HEK293 (cell line): ENCODE measurements at regions not wholly inside any gene's neighbourhood (a gene's known extent, or its start where the extent isn't known, plus 50 kb on each side); places are given as distances from the start of the nearest gene placed in this dataset.

Source experiments
- CTCF ChIA-PET: fragments of 350-600 bp; formaldehyde crosslinking; extraction: SDS; loops from one replicate; lab custom pipeline; 2021; ENCODE audit warnings: antibody characterized with exemption; lab: Yijun Ruan, JAX
- POLR2A ChIA-PET: fragments of 300-600 bp; formaldehyde crosslinking; extraction: SDS; loops from one replicate; lab custom pipeline; 2020; ENCODE audit warnings: antibody characterized with exemption, inconsistent platforms; lab: Yijun Ruan, JAX
- H3K27ac ChIP-seq: fragments of 200-500 bp; sonication (Bioruptor generic); 2 replicates; pipeline ENCODE4 v1.5.1; 2014; ENCODE audit warnings: low read depth, low read length, control low read depth, inconsistent platforms; ENCODE audit errors: extremely low read depth
- H3K36me3 ChIP-seq, 2 experiments: fragments of 200-500 bp in 1 of 2; sonication (Bioruptor generic) in 1 of 2; 1 replicate in 1 of 2; 2 replicates in 1 of 2; pipeline ENCODE4 v1.5.1; 2014 to 2017; ENCODE audit warnings: inconsistent platforms in 2 of 2, low read length in 2 of 2; ENCODE audit not compliant: control insufficient read depth in 2 of 2, insufficient read depth in 1 of 2
- H3K4me1 ChIP-seq: fragments of 200-500 bp; sonication (Bioruptor generic); 2 replicates; pipeline ENCODE4 v1.5.1; 2014; ENCODE audit warnings: mild to moderate bottlenecking, low read length, inconsistent platforms; ENCODE audit not compliant: control insufficient read depth, insufficient read depth
- H3K4me3 ChIP-seq: 2 replicates; pipeline ENCODE4 v1.5.1; 2011; ENCODE audit warnings: low read depth, mild to moderate bottlenecking, control low read depth, low read length, moderate library complexity
- H3K9me3 ChIP-seq: fragments of 200-500 bp; sonication (Bioruptor generic); 2 replicates; pipeline ENCODE4 v1.5.1; 2014; ENCODE audit warnings: low read depth, low read length, inconsistent platforms; ENCODE audit not compliant: control insufficient read depth, insufficient read depth
- AEBP2 ChIP-seq: fragments of 450-650 bp; formaldehyde crosslinking; IDR thresholded peaks from 2 replicates; pipeline ENCODE4 v1.5.1; 2016; ENCODE audit warnings: missing biosample characterization, missing genetic modification characterization, borderline replicate concordance
- GLIS1 ChIP-seq: fragments of 450-650 bp; formaldehyde crosslinking; IDR thresholded peaks from 2 replicates; pipeline ENCODE4 v1.5.1; 2016; ENCODE audit warnings: missing biosample characterization, missing genetic modification characterization
- HIC1 ChIP-seq: fragments of 450-650 bp; formaldehyde crosslinking; IDR thresholded peaks from 2 replicates; pipeline ENCODE4 v1.5.1; 2016; ENCODE audit warnings: missing biosample characterization, missing genetic modification characterization
- MYNN ChIP-seq: fragments of 450-650 bp; formaldehyde crosslinking; IDR thresholded peaks from 2 replicates; pipeline ENCODE4 v1.5.1; 2016; ENCODE audit warnings: missing biosample characterization, missing genetic modification characterization, borderline replicate concordance
- PBX3 ChIP-seq: sonication (generic); formaldehyde crosslinking; IDR thresholded peaks from 2 replicates; pipeline ENCODE4 v1.8.1; 2022; ENCODE audit warnings: mild to moderate bottlenecking, moderate library complexity, missing genetic modification reagents
- REST ChIP-seq: fragments of 450-650 bp; formaldehyde crosslinking; IDR thresholded peaks from 2 replicates; pipeline ENCODE4 v1.5.1; 2016; ENCODE audit warnings: missing biosample characterization, missing genetic modification characterization
- SP3 ChIP-seq: fragments of 450-650 bp; formaldehyde crosslinking; IDR thresholded peaks from 2 replicates; pipeline ENCODE4 v1.5.1; 2016; ENCODE audit warnings: missing biosample characterization, missing genetic modification characterization
- ZBTB26 ChIP-seq: fragments of 450-650 bp; formaldehyde crosslinking; optimal IDR thresholded peaks from 2 replicates; pipeline ENCODE3; 2016; ENCODE audit warnings: missing biosample characterization, mild to moderate bottlenecking, missing genetic modification characterization
- ZNF10 ChIP-seq: fragments of 450-650 bp; formaldehyde crosslinking; IDR thresholded peaks from 2 replicates; pipeline ENCODE4 v1.5.1; 2017; ENCODE audit warnings: missing biosample characterization, missing genetic modification characterization
- ZNF24 ChIP-seq: fragments of 450-650 bp; formaldehyde crosslinking; IDR thresholded peaks from 2 replicates; pipeline ENCODE4 v1.5.1; 2016; ENCODE audit warnings: missing biosample characterization, missing genetic modification characterization
- ZNF624 ChIP-seq: fragments of 450-650 bp; formaldehyde crosslinking; IDR thresholded peaks from 2 replicates; pipeline ENCODE4 v1.5.1; 2017; ENCODE audit warnings: missing biosample characterization, missing genetic modification characterization
- ZNF645 ChIP-seq: fragments of 450-650 bp; formaldehyde crosslinking; IDR thresholded peaks from 2 replicates; pipeline ENCODE4; 2016; ENCODE audit warnings: missing biosample characterization, missing genetic modification characterization
- ZNF701 ChIP-seq: fragments of 450-650 bp; formaldehyde crosslinking; IDR thresholded peaks from 2 replicates; pipeline ENCODE4 v1.5.1; 2016; ENCODE audit warnings: missing biosample characterization, missing genetic modification characterization
- ZSCAN23 ChIP-seq: fragments of 450-650 bp; formaldehyde crosslinking; IDR thresholded peaks from 2 replicates; pipeline ENCODE4 v1.5.1; 2016; ENCODE audit warnings: missing biosample characterization, missing genetic modification characterization

GRCh38 chr4:71974681-71975080, 57.1 kb upstream of the NPFFR2 start (continued):
- TF ChIP-seq PBX3 = no peak
- TF ChIP-seq ZNF701 (tag by site-specific recombination) = no peak
- no peak for TF ChIP-seq ZNF645 (tag by site-specific recombination)
- TF ChIP-seq AEBP2 (tag by site-specific recombination) = no peak
- no peak for TF ChIP-seq SP3
- TF ChIP-seq ZBTB26 (tag by site-specific recombination) = no peak
- no peak for TF ChIP-seq HIC1 (tag by site-specific recombination)
- no peak for TF ChIP-seq ZNF624
- no peak for TF ChIP-seq ZNF10 (tag by site-specific recombination)
- TF ChIP-seq MYNN (tag by site-specific recombination) = no peak

GRCh38 chr4:71976523-71976922, 55.3 kb upstream of the NPFFR2 start:
- TF ChIP-seq ZSCAN23 (tag by site-specific recombination) = no peak
- TF ChIP-seq REST (tag by site-specific recombination) = no peak
- no peak for TF ChIP-seq ZNF24 (tag by site-specific recombination)
- no peak for TF ChIP-seq GLIS1 (tag by site-specific recombination)
- TF ChIP-seq, all 188 proteins: peak for 0
- Histone ChIP-seq H3K4me1 (no peaks in the 10 kb centered on the region), H3K4me3 (no peak overlapping the region), H3K36me3 (no peaks in the 10 kb centered on the region), H3K9me3 (no peaks in the 10 kb centered on the region), H3K27ac (no peak overlapping the region)
- POLR2A ChIA-PET = no interaction called here
- CTCF ChIA-PET = interaction anchor here (0.5 to 0.6 kb wide), 2 partner anchors 310 to 1022 kb away, joined by 3 to 5 read pairs; no protein-coding TSS in a partner anchor
